PFSK-1 (cell line): ENCODE measurements at regions not wholly inside any gene's neighbourhood (a gene's known extent, or its start where the extent isn't known, plus 50 kb on each side); places are given as distances from the start of the nearest gene placed in this dataset.

Experiments used
- POLR2AphosphoS5 ChIP-seq: IDR thresholded peaks from 2 replicates; pipeline ENCODE4 v1.6.1; 2012; ENCODE audit warnings: low read depth, mild to moderate bottlenecking, control low read depth, low read length, moderate library complexity
- REST ChIP-seq, 2 experiments: IDR thresholded peaks; 2 replicates each; pipeline versions ENCODE4 v1.6.1 to v1.8.0; 2011 to 2012; ENCODE audit warnings: low read depth in 2 of 2, low read length in 2 of 2, control low read depth in 1 of 2, inconsistent platforms in 1 of 2, mild to moderate bottlenecking in 1 of 2, moderate library complexity in 1 of 2; ENCODE audit not compliant: insufficient read depth in 1 of 2
- SIN3A ChIP-seq: IDR thresholded peaks from 2 replicates; pipeline ENCODE4 v1.6.1; 2012; ENCODE audit warnings: mild to moderate bottlenecking, low read length, moderate library complexity, borderline replicate concordance; ENCODE audit not compliant: insufficient read depth

GRCh38 chr5:125698420-125698819 is 724.8 kb upstream of the GRAMD2B start:
- TF ChIP-seq POLR2AphosphoS5 (no peak), SIN3A (no peak), REST (IDR thresholded peaks at IDR 0.05; ENCODE audit: insufficient read depth in 1 of 2, low read depth in 2 of 2, low read length in 2 of 2) (no peak)
